ENCODE measurements at regions not wholly inside any gene's neighbourhood (a gene's known extent, or its start where the extent isn't known, plus 50 kb on each side); places are given as distances from the start of the nearest gene placed in this dataset.

GRCh38 chr18:26640541-26640940, 92.2 kb upstream of the KCTD1 start:
- H3K27ac ChIP-seq: no peak overlapping the region
- no peak for DNase-seq (ENCODE audit: low spot score)
- CTCF ChIA-PET: interaction anchor here (0.9 kb wide), 1 partner anchor 93 kb away, joined by 4 read pairs; no protein-coding TSS in a partner anchor
- POLR2A ChIA-PET (ENCODE audit: low non-redundant PET): no interaction called here
- TF ChIP-seq CTCF (conservative IDR thresholded peaks at IDR 0.05; ENCODE audit: low read depth): no peak

- POLR2A ChIA-PET (ENCODE audit: low non-redundant PET): no interaction called here
- no peak overlapping the region for H3K27ac ChIP-seq
- DNase-seq (ENCODE audit: low spot score): no peak
- CTCF ChIA-PET: no interaction called here
- TF ChIP-seq CTCF (conservative IDR thresholded peaks at IDR 0.05; ENCODE audit: low read depth): no peak
Observed at GRCh38 chr18:26639149-26639548, 90.8 kb upstream of the KCTD1 start.

GRCh38 chr18:26637983-26638382, 89.6 kb upstream of the KCTD1 start:
- no peak for TF ChIP-seq CTCF (conservative IDR thresholded peaks at IDR 0.05; ENCODE audit: low read depth)
- ChIA-PET CTCF (no interaction called here), POLR2A (ENCODE audit: low non-redundant PET) (no interaction called here)
- H3K27ac ChIP-seq: no peak overlapping the region
- no peak for DNase-seq (ENCODE audit: low spot score)

- CTCF ChIA-PET: no interaction called here
- no peak for TF ChIP-seq CTCF (conservative IDR thresholded peaks at IDR 0.05; ENCODE audit: low read depth)
- POLR2A ChIA-PET (ENCODE audit: low non-redundant PET): no interaction called here
- no peak overlapping the region for H3K27ac ChIP-seq
- DNase-seq (ENCODE audit: low spot score): no peak
Observed at GRCh38 chr18:26637324-26637723, 89.0 kb upstream of the KCTD1 start.

GRCh38 chr18:26635466-26635865, 87.1 kb upstream of the KCTD1 start:
- ChIA-PET POLR2A (ENCODE audit: low non-redundant PET) (no interaction called here), CTCF (no interaction called here)
- TF ChIP-seq CTCF (conservative IDR thresholded peaks at IDR 0.05; ENCODE audit: low read depth): no peak
- H3K27ac ChIP-seq: no peak overlapping the region
- no peak for DNase-seq (ENCODE audit: low spot score)

GRCh38 chr18:26634631-26635030, 86.3 kb upstream of the KCTD1 start:
- no peak for DNase-seq (ENCODE audit: low spot score)
- ChIA-PET POLR2A (ENCODE audit: low non-redundant PET) (no interaction called here), CTCF (no interaction called here)
- H3K27ac ChIP-seq: no peak overlapping the region
- TF ChIP-seq CTCF (conservative IDR thresholded peaks at IDR 0.05; ENCODE audit: low read depth): no peak

GRCh38 chr18:26631135-26631534, 82.8 kb upstream of the KCTD1 start:
- no peak for DNase-seq (ENCODE audit: low spot score)
- TF ChIP-seq CTCF (conservative IDR thresholded peaks at IDR 0.05; ENCODE audit: low read depth): no peak
- ChIA-PET POLR2A (ENCODE audit: low non-redundant PET) (no interaction called here), CTCF (no interaction called here)
- H3K27ac ChIP-seq: no peak overlapping the region
